SK-N-SH treated with all-trans-retinoic acid at 6 μM for 48 hours (cell line): ENCODE measurements at regions not wholly inside any gene's neighbourhood (a gene's known extent, or its start where the extent isn't known, plus 50 kb on each side); places are given as distances from the start of the nearest gene placed in this dataset.

Experiments
- ATAC-seq: fragments of 200-7000 bp; cut with Tn5 transposase; 3 replicates; pipeline ENCODE4 v1.9.1; 2020; ENCODE audit warnings: mild to moderate bottlenecking, moderate library complexity
- ARNTL ChIP-seq: fragments of 450-650 bp; formaldehyde crosslinking; IDR thresholded peaks from 2 replicates; pipeline ENCODE4 v1.5.0; 2020; ENCODE audit warnings: low read depth, mild to moderate bottlenecking, moderate library complexity, borderline replicate concordance
- BACH2 ChIP-seq: fragments of 250-450 bp; sonication (Bioruptor Pico); IDR thresholded peaks from 2 replicates; pipeline ENCODE4 v1.9.0; 2021; ENCODE audit warnings: mild to moderate bottlenecking, borderline replicate concordance
- CREB5 ChIP-seq: fragments of 250-450 bp; sonication (Bioruptor Pico); IDR thresholded peaks from 2 replicates; pipeline ENCODE4 v1.5.1; 2020; ENCODE audit warnings: low read depth, mild to moderate bottlenecking, moderate library complexity
- CSDC2 ChIP-seq: fragments of 250-450 bp; sonication (Bioruptor Pico); IDR thresholded peaks from 2 replicates; pipeline ENCODE4 v1.5.0; 2020; ENCODE audit warnings: mild to moderate bottlenecking, moderate library complexity
- CSRNP3 ChIP-seq: fragments of 250-450 bp; sonication (Bioruptor Pico); IDR thresholded peaks from 2 replicates; pipeline ENCODE4 v1.5.1; 2021; ENCODE audit warnings: mild to moderate bottlenecking, moderate library complexity
- ESRRG ChIP-seq: fragments of 250-450 bp; sonication (Bioruptor Pico); IDR thresholded peaks from 2 replicates; pipeline ENCODE4 v1.6.1; 2021; ENCODE audit warnings: mild to moderate bottlenecking
- GLIS3 ChIP-seq: fragments of 250-450 bp; sonication (Bioruptor Pico); IDR thresholded peaks from 2 replicates; pipeline ENCODE4 v1.5.0; 2020; ENCODE audit warnings: mild to moderate bottlenecking, moderate library complexity
- ISL1 ChIP-seq: fragments of 250-450 bp; sonication (Bioruptor Pico); IDR thresholded peaks from 2 replicates; pipeline ENCODE4 v2.1.2; 2022; ENCODE audit warnings: mild to moderate bottlenecking, moderate library complexity
- OSR1 ChIP-seq: fragments of 250-450 bp; sonication (Bioruptor Pico); IDR thresholded peaks from 2 replicates; pipeline ENCODE4 v1.8.0; 2022; ENCODE audit warnings: moderate library complexity, mild to moderate bottlenecking, inconsistent platforms
- PATZ1 ChIP-seq: fragments of 250-450 bp; sonication (Bioruptor Pico); IDR thresholded peaks from 2 replicates; pipeline ENCODE4 v1.8.0; 2020; ENCODE audit warnings: mild to moderate bottlenecking, moderate library complexity, borderline replicate concordance
- PPARA ChIP-seq: fragments of 250-450 bp; sonication (Bioruptor Pico); IDR thresholded peaks from 2 replicates; pipeline ENCODE4 v1.5.0; 2020; ENCODE audit warnings: mild to moderate bottlenecking, borderline replicate concordance
- RARB ChIP-seq: fragments of 250-450 bp; sonication (Bioruptor Pico); IDR thresholded peaks from 2 replicates; pipeline ENCODE4 v1.8.0; 2021; ENCODE audit warnings: mild to moderate bottlenecking, moderate library complexity
- SNAI2 ChIP-seq: fragments of 250-450 bp; sonication (Bioruptor Pico); IDR thresholded peaks from 2 replicates; pipeline ENCODE4 v1.5.0; 2020; ENCODE audit warnings: mild to moderate bottlenecking, moderate library complexity
- TCF4 ChIP-seq: fragments of 250-450 bp; sonication (Bioruptor Pico); IDR thresholded peaks from 2 replicates; pipeline ENCODE4 v1.8.0; 2021; ENCODE audit warnings: mild to moderate bottlenecking, moderate library complexity, borderline replicate concordance
- TOX ChIP-seq: fragments of 250-450 bp; sonication (Bioruptor Pico); IDR thresholded peaks from 2 replicates; pipeline ENCODE4 v1.8.0; 2021; ENCODE audit warnings: mild to moderate bottlenecking, moderate library complexity, borderline replicate concordance
- TSHZ2 ChIP-seq: fragments of 250-450 bp; sonication (Bioruptor Pico); IDR thresholded peaks from 2 replicates; pipeline ENCODE4 v1.5.0; 2020; ENCODE audit warnings: mild to moderate bottlenecking, moderate library complexity
- ZC3H10 ChIP-seq: fragments of 250-450 bp; sonication (Bioruptor Pico); IDR thresholded peaks from 2 replicates; pipeline ENCODE4 v1.5.1; 2021; ENCODE audit warnings: mild to moderate bottlenecking, moderate library complexity
- ZFP3 ChIP-seq: fragments of 250-450 bp; sonication (Bioruptor Pico); IDR thresholded peaks from 2 replicates; pipeline ENCODE4 v1.5.0; 2020; ENCODE audit warnings: mild to moderate bottlenecking, moderate library complexity
- ZFP30 ChIP-seq: fragments of 450-650 bp; formaldehyde crosslinking; IDR thresholded peaks from 2 replicates; pipeline ENCODE4 v1.5.0; 2022; ENCODE audit warnings: mild to moderate bottlenecking, moderate library complexity
- ZNF70 ChIP-seq: fragments of 450-650 bp; formaldehyde crosslinking; IDR thresholded peaks from 2 replicates; pipeline ENCODE4 v1.5.0; 2020; ENCODE audit warnings: mild to moderate bottlenecking, moderate library complexity
- ZNF8 ChIP-seq: fragments of 450-650 bp; formaldehyde crosslinking; IDR thresholded peaks from 2 replicates; pipeline ENCODE4 v1.5.0; 2020; ENCODE audit warnings: mild to moderate bottlenecking, moderate library complexity

- ATAC-seq: no peak
- TF ChIP-seq CSRNP3 (CRISPR knock-in tag): no peak
- no peak for TF ChIP-seq TSHZ2 (CRISPR knock-in tag)
- no peak for TF ChIP-seq SNAI2
- no peak for TF ChIP-seq PPARA
- no peak for TF ChIP-seq ESRRG
- no peak for TF ChIP-seq ARNTL
- TF ChIP-seq TOX (CRISPR knock-in tag): no peak
- no peak for TF ChIP-seq ZNF70
These were observed 189.5 kb upstream of the LYZL1 start for GRCh38 chr10:29099415-29099814.

GRCh38 chr10:29100505-29100904 is 188.4 kb upstream of the LYZL1 start:
- ATAC-seq: no peak
- TF ChIP-seq PPARA (no peak), ZNF70 (no peak), GLIS3 (CRISPR knock-in tag) (no peak), TCF4 (no peak), CSDC2 (no peak), OSR1 (CRISPR knock-in tag) (no peak)

GRCh38 chr10:29102233-29102632 is 186.6 kb upstream of the LYZL1 start:
- no peak for TF ChIP-seq OSR1 (CRISPR knock-in tag)
- no peak for TF ChIP-seq ZFP30
- no peak for TF ChIP-seq TOX (CRISPR knock-in tag)
- no peak for TF ChIP-seq PPARA
- no peak for TF ChIP-seq ZC3H10 (CRISPR knock-in tag)
- TF ChIP-seq ZFP3: 0 out of 2 replicates have a peak, but pooled peaks have one; percentile 18
- no peak for TF ChIP-seq BACH2 (CRISPR knock-in tag)
- TF ChIP-seq TSHZ2 (CRISPR knock-in tag): peak; percentile 41; the same call in 1 of the 2 replicates
- TF ChIP-seq CREB5 (CRISPR knock-in tag): no peak
- no peak for TF ChIP-seq RARB (CRISPR knock-in tag)
- TF ChIP-seq ZNF70: no peak
- no peak for TF ChIP-seq TCF4
- TF ChIP-seq ISL1: peak; percentile 86
- TF ChIP-seq, all 23 proteins: peak for 3
- peak; percentile 50; the same call in 2 of the 3 replicates for ATAC-seq

- no peak for ATAC-seq
- no peak for TF ChIP-seq PATZ1 (CRISPR knock-in tag)
- no peak for TF ChIP-seq ZNF8 (CRISPR knock-in tag)
- no peak for TF ChIP-seq OSR1 (CRISPR knock-in tag)
- TF ChIP-seq ARNTL: no peak
- no peak for TF ChIP-seq ZFP3
- TF ChIP-seq PPARA: no peak
- TF ChIP-seq TOX (CRISPR knock-in tag): no peak
These were observed 186.2 kb upstream of the LYZL1 start for GRCh38 chr10:29102636-29103035.
